Endothelial cell of umbilical vein (primary cell): ENCODE measurements at regions not wholly inside any gene's neighbourhood (a gene's known extent, or its start where the extent isn't known, plus 50 kb on each side); places are given as distances from the start of the nearest gene placed in this dataset.

ENCODE experiments used
- BruUV-seq: library from RNA; stranded (reverse); fragments of 400-500 nt; replicated peaks from 2 replicates; lab custom pipeline; 2021; lab: Mats Ljungman, UMichigan
- CTCF ChIA-PET: fragments of 300-600, 350-600 bp; sonication (Branson Sonifier 250); formaldehyde crosslinking; loops from one replicate; lab custom pipeline; 2021; ENCODE audit warnings: antibody characterized with exemption, inconsistent platforms; lab: Charles Lee
- POLR2A ChIA-PET: fragments of 300-600, 350-600 bp; sonication (Branson Sonifier 250); formaldehyde crosslinking; loops from one replicate; lab custom pipeline; 2021; ENCODE audit warnings: antibody characterized with exemption, inconsistent platforms; lab: Charles Lee
- DNase-seq: peaks from one replicate; pipeline ENCODE4 v3.0.0-alpha.2; 2011; ENCODE audit warnings: low read depth, low spot score
- FAIRE-seq: peaks from 2 replicates; lab custom pipeline; 2011; peaks lifted over from hg19 to GRCh38; lab: Jason Lieb, UNC
- H2AFZ ChIP-seq: 2 replicates; pipeline ENCODE4 v1.6.0; 2012; ENCODE audit warnings: low read depth, low read length, control low read depth, inconsistent platforms
- H3K27ac ChIP-seq: 2 replicates; pipeline ENCODE4 v1.5.1; 2011; ENCODE audit warnings: low read depth, mild to moderate bottlenecking, control low read depth, low read length, moderate library complexity; ENCODE audit not compliant: insufficient read depth
- H3K27me3 ChIP-seq, 2 experiments: 2 replicates each; pipeline versions ENCODE4 v1.6.0 to v1.6.1; 2011; ENCODE audit warnings: low read length in 2 of 2, mixed read lengths in 1 of 2; ENCODE audit not compliant: control insufficient read depth in 2 of 2, insufficient read depth in 2 of 2
- H3K36me3 ChIP-seq, 2 experiments: 2 replicates in 1 of 2; 3 replicates in 1 of 2; pipeline ENCODE4 v1.5.1; 2011; ENCODE audit warnings: low read length in 2 of 2, mild to moderate bottlenecking in 1 of 2, moderate library complexity in 1 of 2; ENCODE audit not compliant: control insufficient read depth in 2 of 2, insufficient read depth in 2 of 2; ENCODE audit errors: extremely low read depth in 1 of 2
- H3K4me1 ChIP-seq: 3 replicates; pipeline ENCODE4 v1.5.1; 2011; ENCODE audit warnings: mild to moderate bottlenecking, low read length; ENCODE audit not compliant: control insufficient read depth, insufficient read depth; ENCODE audit errors: extremely low read depth
- H3K4me2 ChIP-seq: 2 replicates; pipeline ENCODE4 v1.6.1; 2011; ENCODE audit warnings: low read length, control low read depth, mixed read lengths; ENCODE audit not compliant: insufficient read depth
- H3K4me3 ChIP-seq, 3 experiments: fragments of 200-600 bp in 1 of 3; sonication (generic), shearing (Covaris generic) in 1 of 3; replicated peaks in 1 of 3; 2 replicates each; pipeline ENCODE4 v1.5.1; 2011 to 2016; ENCODE audit warnings: control low read depth in 3 of 3, low read length in 3 of 3, mild to moderate bottlenecking in 2 of 3, inconsistent platforms in 1 of 3, low read depth in 1 of 3, moderate library complexity in 1 of 3; ENCODE audit not compliant: insufficient read depth in 1 of 3
- H3K79me2 ChIP-seq: 2 replicates; pipeline ENCODE4 v1.6.0; 2012; ENCODE audit warnings: low read length, inconsistent platforms; ENCODE audit not compliant: control insufficient read depth, insufficient read depth
- H3K9ac ChIP-seq: replicated peaks from 2 replicates; pipeline ENCODE3; 2011; ENCODE audit warnings: low read length, control low read depth; ENCODE audit not compliant: insufficient read depth; ENCODE audit errors: extremely low read depth
- H3K9me1 ChIP-seq: replicated peaks from 3 replicates; pipeline ENCODE4 v1.6.0; 2011; ENCODE audit warnings: mild to moderate bottlenecking, low read length; ENCODE audit not compliant: control insufficient read depth, insufficient read depth; ENCODE audit errors: extremely low read depth
- H3K9me3 ChIP-seq: replicated peaks from 2 replicates; pipeline ENCODE4 v1.5.1; 2012; ENCODE audit warnings: low read length, inconsistent platforms; ENCODE audit not compliant: control insufficient read depth, insufficient read depth
- H4K20me1 ChIP-seq: replicated peaks from 2 replicates; pipeline ENCODE3; 2011; ENCODE audit warnings: mild to moderate bottlenecking, low read length; ENCODE audit not compliant: control insufficient read depth, insufficient read depth; ENCODE audit errors: extremely low read depth
- EZH2 ChIP-seq: IDR thresholded peaks from 2 replicates; pipeline ENCODE4 v1.6.1; 2012; ENCODE audit warnings: borderline replicate concordance, low read depth, mild to moderate bottlenecking, moderate library complexity, low read length, inconsistent platforms; ENCODE audit not compliant: severe bottlenecking
- FOS ChIP-seq: IDR thresholded peaks from 2 replicates; pipeline ENCODE4 v1.6.1; 2011; ENCODE audit warnings: mild to moderate bottlenecking, low read length, moderate library complexity, borderline replicate concordance; ENCODE audit not compliant: insufficient read depth
- GATA2 ChIP-seq: IDR thresholded peaks from 2 replicates; pipeline ENCODE4 v1.7.0; 2011; ENCODE audit warnings: low read depth, mild to moderate bottlenecking, moderate library complexity, mixed read lengths, low read length; ENCODE audit not compliant: insufficient read length, insufficient read depth
- JUN ChIP-seq: IDR thresholded peaks from 2 replicates; pipeline ENCODE4 v1.6.1; 2011; ENCODE audit warnings: borderline replicate concordance, low read depth; ENCODE audit not compliant: insufficient read length, insufficient read depth
- MYC ChIP-seq: IDR thresholded peaks from one replicate; pipeline ENCODE4 v1.6.1; 2011; ENCODE audit warnings: mild to moderate bottlenecking, low read depth, low read length
- POLR2A ChIP-seq: IDR thresholded peaks from 2 replicates; pipeline ENCODE4 v1.6.1; 2012; ENCODE audit warnings: low read depth, mild to moderate bottlenecking, control low read depth, low read length
- POLR2AphosphoS5 ChIP-seq: IDR thresholded peaks from 2 replicates; pipeline ENCODE4 v1.6.1; 2012; ENCODE audit warnings: low read depth, mild to moderate bottlenecking, control low read depth, low read length, moderate library complexity; ENCODE audit not compliant: insufficient read depth
- dilution Hi-C: fragments of 300-500 bp; cut with MboI; formaldehyde crosslinking; loops from one replicate; pipeline ENCODE4 v1.15.0; 2019; ENCODE audit warnings: low sequenced_read_pairs; ENCODE audit not compliant: extremely low pct_ligation_motif_present
- intact Hi-C: fragments of 100-400 bp; cut with micrococcal nuclease; formaldehyde crosslinking; loops from one replicate; pipeline ENCODE4 v1.10.0; 2022
- TF ChIP-seq, protein P1 (sequence below), 2 donors: IDR thresholded peaks; 1 replicate in 1 of 2; 2 replicates in 1 of 2; pipeline ENCODE4 v1.5.1; 2011; ENCODE audit warnings: low read length in 2 of 2, mild to moderate bottlenecking in 2 of 2, moderate library complexity in 2 of 2, control low read depth in 1 of 2, inconsistent platforms in 1 of 2, low read depth in 1 of 2; ENCODE audit not compliant: insufficient read depth in 1 of 2; ENCODE audit errors: extremely low read depth in 1 of 2
- TF ChIP-seq, protein P2 (sequence below): IDR thresholded peaks from 2 replicates; pipeline ENCODE4 v1.6.1; 2011; ENCODE audit not compliant: insufficient read depth, insufficient read length

DNA sequence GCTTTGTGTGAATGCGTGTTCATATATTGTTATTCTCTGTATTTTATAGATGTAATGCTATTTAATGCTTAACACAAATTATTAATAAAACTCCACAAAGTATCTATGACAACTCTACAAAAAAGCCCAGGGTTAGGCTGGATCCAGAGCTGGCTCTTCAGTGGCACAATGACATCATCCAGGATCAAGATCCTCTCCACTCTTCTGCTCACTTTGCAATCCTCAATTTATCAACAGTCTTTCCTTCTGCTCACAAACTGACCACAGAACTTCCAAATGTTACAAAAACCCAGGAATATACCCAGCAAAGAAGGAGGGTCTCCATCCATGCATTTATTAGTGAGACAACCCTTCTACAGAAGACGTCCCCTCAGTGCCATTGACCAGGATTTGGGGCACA is 132.3 kb downstream of the HNRNPD start:
- FAIRE-seq, result no peak
- Histone ChIP-seq H3K36me3 (no peaks in the 10 kb centered on the region), H2AFZ (no peak overlapping the region), H3K4me3 (no peak overlapping the region), H3K9me1 (no peaks in the 10 kb centered on the region), H3K9me3 (no peaks in the 10 kb centered on the region), H3K27me3 (no peaks in the 10 kb centered on the region), H3K27ac (no peak overlapping the region), H3K9ac (no peak overlapping the region), H3K4me1 (no peaks in the 10 kb centered on the region), H4K20me1 (no peaks in the 10 kb centered on the region), H3K4me2 (no peak overlapping the region), H3K79me2 (no peaks in the 10 kb centered on the region)
- dilution Hi-C loops (no loop called here), intact Hi-C loops (no loop called here)
- CTCF ChIA-PET, result interaction anchor here (1.5 kb wide), 1 partner anchor 119 kb away, joined by 3 read pairs; no protein-coding TSS in a partner anchor
- no peak for DNase-seq
- POLR2A ChIA-PET, result no interaction called here
- no TSS peak for BruUV-seq
- TF ChIP-seq EZH2 (no peak), JUN (no peak), POLR2AphosphoS5 (no peak), POLR2A (no peak), FOS (no peak), GATA2 (no peak), MYC (no peak)
- TF ChIP-seq, protein P1, sequence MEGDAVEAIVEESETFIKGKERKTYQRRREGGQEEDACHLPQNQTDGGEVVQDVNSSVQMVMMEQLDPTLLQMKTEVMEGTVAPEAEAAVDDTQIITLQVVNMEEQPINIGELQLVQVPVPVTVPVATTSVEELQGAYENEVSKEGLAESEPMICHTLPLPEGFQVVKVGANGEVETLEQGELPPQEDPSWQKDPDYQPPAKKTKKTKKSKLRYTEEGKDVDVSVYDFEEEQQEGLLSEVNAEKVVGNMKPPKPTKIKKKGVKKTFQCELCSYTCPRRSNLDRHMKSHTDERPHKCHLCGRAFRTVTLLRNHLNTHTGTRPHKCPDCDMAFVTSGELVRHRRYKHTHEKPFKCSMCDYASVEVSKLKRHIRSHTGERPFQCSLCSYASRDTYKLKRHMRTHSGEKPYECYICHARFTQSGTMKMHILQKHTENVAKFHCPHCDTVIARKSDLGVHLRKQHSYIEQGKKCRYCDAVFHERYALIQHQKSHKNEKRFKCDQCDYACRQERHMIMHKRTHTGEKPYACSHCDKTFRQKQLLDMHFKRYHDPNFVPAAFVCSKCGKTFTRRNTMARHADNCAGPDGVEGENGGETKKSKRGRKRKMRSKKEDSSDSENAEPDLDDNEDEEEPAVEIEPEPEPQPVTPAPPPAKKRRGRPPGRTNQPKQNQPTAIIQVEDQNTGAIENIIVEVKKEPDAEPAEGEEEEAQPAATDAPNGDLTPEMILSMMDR (IDR thresholded peaks at IDR 0.05; ENCODE audit: extremely low read depth in 1 of 2, insufficient read depth in 1 of 2, low read depth in 1 of 2, low read length in 2 of 2), result no peak
- TF ChIP-seq, protein P2, sequence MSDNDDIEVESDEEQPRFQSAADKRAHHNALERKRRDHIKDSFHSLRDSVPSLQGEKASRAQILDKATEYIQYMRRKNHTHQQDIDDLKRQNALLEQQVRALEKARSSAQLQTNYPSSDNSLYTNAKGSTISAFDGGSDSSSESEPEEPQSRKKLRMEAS, result no peak
